HG03378 (cell line): ENCODE measurements at regions not wholly inside any gene's neighbourhood (a gene's known extent, or its start where the extent isn't known, plus 50 kb on each side); places are given as distances from the start of the nearest gene placed in this dataset.
A peak's percentile ranks its signal among the peaks of the same experiment; 100 is the strongest.
"Not testable (repeated sequence)": the region's sequence is repeated elsewhere in the genome, so short reads cannot be mapped to it uniquely, and the experiment has no call there.

Experiments used
- ATAC-seq: cut with Tn5 transposase; IDR thresholded peaks from one replicate; pipeline ENCODE4 v1.9.1; 2021; ENCODE audit warnings: mild to moderate bottlenecking, moderate library complexity; ENCODE audit not compliant: unreplicated experiment

DNA sequence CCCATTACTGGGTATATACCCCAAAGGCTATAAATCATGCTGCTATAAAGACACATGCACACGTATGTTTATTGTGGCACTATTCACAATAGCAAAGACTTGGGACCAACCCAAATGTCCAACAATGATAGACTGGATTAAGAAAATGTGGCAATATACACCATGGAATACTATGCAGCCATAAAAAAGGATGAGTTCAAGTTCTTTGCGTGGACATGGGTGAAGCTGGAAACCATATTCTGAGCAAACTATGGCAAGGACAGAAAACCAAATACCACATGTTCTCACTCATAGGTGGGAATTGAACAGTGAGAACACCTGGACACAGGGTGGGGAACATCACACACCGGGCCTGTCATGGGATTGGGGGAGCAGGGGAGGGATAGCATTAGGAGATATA, 54.4 kb upstream of the MUCL1 start:
- ATAC-seq = not testable (repeated sequence)

GRCh38 chr12:54798651-54799050, 55.7 kb upstream of the MUCL1 start:
- no peak for ATAC-seq

- no peak for ATAC-seq
Measured at GRCh38 chr12:54796991-54797390, 57.3 kb upstream of the MUCL1 start.

DNA sequence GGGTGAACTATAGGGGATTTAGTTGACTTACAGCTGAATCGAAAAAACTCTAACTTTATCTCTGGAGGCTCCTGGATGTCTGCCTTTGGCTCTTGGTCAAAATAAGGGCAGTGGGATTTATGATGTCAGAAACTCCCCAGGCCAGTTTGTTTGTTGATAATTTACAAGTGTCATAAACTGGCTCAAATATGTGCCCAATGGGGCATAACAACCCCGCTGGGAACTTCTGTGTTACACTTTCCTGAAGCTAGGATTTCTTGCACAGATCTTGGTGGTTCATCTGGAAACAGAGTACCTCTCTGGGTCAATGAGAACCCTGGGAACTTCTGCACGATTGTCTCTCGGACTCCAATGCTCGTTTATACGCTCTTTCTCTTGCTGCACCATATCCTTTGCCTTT, 58.7 kb upstream of the MUCL1 start:
- no peak for ATAC-seq

- ATAC-seq = no peak
Measured at GRCh38 chr12:54786081-54786480, 68.2 kb upstream of the MUCL1 start.

GRCh38 chr12:54784115-54784514, 70.2 kb upstream of the MUCL1 start:
- ATAC-seq = no peak

DNA sequence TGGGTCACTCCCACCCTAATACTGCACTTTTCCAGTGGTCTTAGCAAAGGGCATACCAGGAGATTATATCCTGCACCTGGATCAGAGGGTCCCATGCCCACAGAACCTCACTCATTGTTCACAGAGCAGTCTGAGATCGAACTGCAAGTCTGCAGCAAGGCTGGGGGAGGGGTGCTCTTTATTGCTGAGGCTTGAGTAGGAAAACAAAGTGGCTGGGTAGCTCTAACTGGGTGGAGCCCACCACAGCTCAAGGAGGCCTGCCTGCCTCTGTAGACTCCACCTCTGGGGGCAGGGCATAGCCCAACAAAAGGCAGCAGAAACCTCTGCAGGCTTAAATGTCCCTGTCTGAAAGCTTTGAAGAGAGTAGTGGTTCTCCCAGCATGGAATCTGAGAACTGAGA, 77.3 kb upstream of the MUCL1 start:
- ATAC-seq = not testable (repeated sequence)

DNA sequence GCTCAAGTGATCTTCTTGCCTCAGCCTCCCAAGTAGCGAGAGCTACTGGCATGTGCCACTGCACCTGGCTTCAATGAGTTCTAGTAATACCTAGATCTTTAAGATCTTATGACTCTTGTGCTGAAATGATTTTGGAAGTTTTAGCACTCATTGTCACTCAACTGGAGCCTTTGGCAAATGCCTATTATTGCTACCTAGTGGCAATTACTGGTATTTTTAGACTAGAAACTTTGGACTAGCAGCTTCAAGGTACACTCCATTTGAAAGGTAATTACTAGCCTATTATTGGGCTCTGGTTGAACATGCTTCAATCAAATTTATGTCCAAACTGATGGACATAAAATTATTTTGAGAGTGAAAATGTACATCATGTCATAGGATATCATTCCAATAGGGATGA, 80.7 kb upstream of the MUCL1 start:
- no peak for ATAC-seq

- no peak for ATAC-seq
Measured at GRCh38 chr12:54765652-54766051, 88.7 kb upstream of the MUCL1 start.

- no peak for ATAC-seq
Measured at GRCh38 chr12:54762390-54762789, 91.9 kb upstream of the MUCL1 start.

DNA sequence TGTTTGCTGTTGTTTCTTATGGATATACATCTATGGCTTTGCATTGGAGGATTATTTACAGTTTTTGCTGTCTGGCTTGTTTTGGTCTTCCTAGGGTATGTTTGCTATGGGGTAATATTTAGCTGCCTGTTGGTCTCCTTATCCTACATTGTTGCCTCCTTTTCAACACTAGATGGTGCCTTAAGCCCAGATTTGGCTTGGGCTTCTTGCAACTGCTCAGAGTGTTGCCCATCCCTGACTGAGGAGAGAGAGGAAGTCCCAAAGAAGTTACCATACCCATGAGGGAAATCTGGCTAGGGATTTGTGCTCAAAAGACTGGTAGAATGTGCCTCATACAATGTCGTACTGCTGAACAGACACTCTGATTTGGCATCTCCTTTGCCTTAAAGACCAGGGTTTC, 94.6 kb upstream of the MUCL1 start:
- no peak for ATAC-seq

DNA sequence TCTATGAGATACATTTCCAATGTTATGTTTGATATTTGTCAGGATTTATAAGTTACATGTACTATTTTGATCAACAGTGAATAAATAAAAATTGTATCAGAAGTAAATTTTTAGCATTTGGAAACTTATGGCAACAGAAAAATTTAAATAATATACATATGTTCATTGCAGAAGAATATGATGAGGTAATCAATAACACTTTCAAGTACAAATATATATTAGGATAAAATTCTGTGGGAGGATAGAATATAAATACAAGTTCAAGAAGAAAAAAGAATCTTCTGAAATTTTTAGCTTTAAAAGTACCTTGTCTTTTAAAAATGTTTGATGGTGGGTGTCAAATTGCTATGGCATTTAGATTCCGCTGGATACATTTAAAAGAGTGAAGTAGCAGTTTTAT, 102.8 kb upstream of the MUCL1 start:
- no peak for ATAC-seq

DNA sequence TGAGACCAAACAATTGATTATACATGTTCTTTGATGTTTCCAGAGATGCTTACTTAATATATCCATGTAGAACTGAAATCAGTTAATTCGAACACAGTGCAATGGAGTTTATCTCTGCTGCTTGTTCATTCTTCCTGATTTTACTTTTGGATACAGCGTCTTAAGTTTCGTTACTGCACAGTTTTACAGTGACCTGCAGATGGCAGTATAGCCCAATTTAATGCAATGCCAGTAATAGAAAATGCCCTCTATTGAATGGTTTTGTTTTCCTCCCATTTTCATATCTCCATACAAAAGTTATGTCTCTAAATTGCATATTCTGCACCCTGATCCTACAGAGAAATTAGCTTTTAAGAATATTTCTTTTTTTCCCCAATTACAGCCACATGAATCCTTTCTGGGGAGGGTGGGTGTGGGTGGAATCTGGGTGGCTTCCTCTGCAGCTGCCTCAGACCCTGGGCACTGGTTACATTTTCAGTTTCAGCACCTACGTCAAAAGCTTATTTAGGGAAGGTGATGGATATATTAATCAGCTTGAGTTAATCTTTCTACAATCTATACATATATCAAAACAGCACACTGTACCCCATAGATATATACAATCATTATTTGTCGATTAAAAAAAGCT, 101.1 kb upstream of the DCD start:
- peak; percentile 73 for ATAC-seq

- no peak for ATAC-seq
Measured at GRCh38 chr12:54744590-54744989, 96.4 kb upstream of the DCD start.

- ATAC-seq = no peak
Measured at GRCh38 chr12:54740882-54741281, 92.7 kb upstream of the DCD start.

- no peak for ATAC-seq
Measured at GRCh38 chr12:54736549-54736948, 88.4 kb upstream of the DCD start.

- no peak for ATAC-seq
Measured at GRCh38 chr12:54734196-54734950, 86.2 kb upstream of the DCD start.

DNA sequence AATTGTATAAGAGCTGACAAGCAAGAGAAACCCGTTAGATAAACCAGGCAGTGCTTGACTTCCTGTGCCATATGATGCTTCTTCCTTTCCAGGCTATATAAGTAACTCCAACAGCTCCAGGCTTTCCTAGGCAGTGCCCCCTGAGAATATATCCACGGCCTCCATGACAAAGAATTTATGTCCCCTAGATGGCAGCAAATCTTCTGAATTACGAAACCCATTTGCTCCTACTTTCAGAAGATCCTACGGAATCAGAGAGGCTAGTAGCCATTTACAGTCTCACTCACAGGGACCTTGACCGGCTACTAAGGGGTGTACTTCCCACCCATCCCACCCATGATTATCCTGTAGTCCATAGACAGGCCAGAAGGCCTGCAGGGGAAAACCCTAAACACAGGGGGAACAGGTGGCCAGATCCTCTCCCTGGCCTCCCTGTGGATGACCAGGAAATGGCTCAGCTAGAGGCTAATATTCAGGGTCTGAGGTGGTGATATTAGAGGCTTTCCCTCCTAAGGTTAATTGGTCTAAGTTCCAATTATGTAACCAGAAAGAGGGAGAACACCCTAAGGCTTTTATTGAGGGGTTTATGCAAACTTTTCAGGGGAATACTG, 77.2 kb upstream of the DCD start:
- no peak for ATAC-seq

DNA sequence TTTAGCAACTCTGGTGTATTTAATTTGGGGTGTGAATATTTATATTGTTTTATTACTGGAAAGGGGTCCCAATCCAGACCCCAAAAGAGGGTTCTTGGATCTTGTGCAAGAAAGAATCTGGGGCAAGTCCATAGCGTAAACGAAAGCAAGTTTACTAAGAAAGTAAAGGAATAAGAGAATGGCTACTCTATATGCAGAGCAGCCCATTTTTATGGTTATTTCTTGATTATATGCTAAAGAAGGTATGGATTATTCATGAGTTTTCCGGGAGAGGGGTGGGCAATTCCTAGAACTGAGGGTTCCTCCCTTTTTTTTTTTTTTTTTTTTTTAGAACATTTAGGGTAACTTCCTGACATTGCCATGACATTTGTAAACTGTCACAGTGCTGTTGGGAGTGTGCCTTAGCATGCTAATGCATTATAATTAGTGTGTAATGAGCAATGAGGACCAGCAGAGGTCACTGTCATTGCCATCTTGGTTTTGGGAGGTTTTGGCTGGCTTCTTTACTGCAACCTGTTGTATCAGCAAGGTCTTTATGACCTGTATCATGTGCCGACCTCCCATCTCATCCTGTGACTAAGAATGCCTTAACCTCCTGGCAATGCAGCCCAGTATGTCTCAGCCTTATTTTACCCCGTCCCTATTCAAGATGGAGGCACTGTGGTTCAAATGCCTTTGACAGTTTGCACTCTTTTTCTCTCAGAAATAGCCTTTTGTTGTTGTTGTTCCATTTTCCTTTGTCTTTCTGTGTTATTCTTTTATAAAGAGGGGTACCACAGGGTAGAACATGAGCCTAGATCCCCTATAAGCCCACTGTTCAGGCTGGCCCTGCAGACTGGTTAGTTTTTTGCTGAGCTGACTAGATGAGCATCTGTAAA, 75.5 kb upstream of the DCD start:
- ATAC-seq = peak; percentile 69

GRCh38 chr12:54721312-54721711, 73.1 kb upstream of the DCD start:
- ATAC-seq = no peak

- ATAC-seq = no peak
Measured at GRCh38 chr12:54719691-54720090, 71.5 kb upstream of the DCD start.
